ENCODE measurements at regions not wholly inside any gene's neighbourhood (a gene's known extent, or its start where the extent isn't known, plus 50 kb on each side); places are given as distances from the start of the nearest gene placed in this dataset.

DNA sequence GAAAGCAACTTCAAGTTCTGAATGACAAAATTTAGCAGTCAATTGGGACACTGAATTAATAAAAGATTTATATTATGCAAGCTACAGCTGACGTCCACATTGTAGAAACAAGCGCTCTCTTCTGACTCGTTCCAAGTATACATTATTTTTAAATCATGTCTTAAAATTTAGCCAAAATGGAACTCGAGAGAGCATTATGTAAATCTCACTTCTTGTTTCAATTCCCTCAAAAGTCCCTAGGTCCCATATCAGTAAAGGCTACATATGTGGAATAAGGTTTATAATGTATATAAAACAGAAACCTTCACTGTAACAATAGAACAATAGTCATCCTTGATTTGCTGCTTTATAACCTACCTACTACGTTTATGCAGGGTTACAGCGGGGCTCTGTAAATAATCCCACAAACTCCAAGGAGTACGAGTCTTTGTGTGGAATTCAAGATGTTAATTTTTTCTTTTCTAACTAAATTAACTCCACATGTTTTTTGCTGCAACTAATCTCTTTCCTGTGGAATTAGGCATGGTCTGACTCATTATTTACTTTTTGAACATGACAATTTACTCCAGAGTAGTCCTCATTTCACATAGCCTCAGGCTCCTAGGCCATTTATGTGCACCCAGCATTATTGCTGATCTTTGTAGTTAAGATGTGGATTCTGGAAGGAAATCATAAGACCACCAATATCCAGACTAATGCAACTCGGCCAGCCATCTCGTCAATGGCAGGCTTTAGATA is 785.1 kb downstream of the LTN1 start:
- TF ChIP-seq, protein P1, sequence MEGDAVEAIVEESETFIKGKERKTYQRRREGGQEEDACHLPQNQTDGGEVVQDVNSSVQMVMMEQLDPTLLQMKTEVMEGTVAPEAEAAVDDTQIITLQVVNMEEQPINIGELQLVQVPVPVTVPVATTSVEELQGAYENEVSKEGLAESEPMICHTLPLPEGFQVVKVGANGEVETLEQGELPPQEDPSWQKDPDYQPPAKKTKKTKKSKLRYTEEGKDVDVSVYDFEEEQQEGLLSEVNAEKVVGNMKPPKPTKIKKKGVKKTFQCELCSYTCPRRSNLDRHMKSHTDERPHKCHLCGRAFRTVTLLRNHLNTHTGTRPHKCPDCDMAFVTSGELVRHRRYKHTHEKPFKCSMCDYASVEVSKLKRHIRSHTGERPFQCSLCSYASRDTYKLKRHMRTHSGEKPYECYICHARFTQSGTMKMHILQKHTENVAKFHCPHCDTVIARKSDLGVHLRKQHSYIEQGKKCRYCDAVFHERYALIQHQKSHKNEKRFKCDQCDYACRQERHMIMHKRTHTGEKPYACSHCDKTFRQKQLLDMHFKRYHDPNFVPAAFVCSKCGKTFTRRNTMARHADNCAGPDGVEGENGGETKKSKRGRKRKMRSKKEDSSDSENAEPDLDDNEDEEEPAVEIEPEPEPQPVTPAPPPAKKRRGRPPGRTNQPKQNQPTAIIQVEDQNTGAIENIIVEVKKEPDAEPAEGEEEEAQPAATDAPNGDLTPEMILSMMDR (IDR thresholded peaks at IDR 0.05), result no peak
- TF ChIP-seq POLR2A (IDR thresholded peaks at IDR 0.05), result no peak
